ENCODE measurements at regions not wholly inside any gene's neighbourhood (a gene's known extent, or its start where the extent isn't known, plus 50 kb on each side); places are given as distances from the start of the nearest gene placed in this dataset.
"Not testable (repeated sequence)": the region's sequence is repeated elsewhere in the genome, so short reads cannot be mapped to it uniquely, and the experiment has no call there.

- no peak for DNase-seq
These were observed 250.9 kb downstream of the SIPA1L2 start for GRCh38 chr1:232379063-232379434.

GRCh38 chr1:232378266-232379062 is 251.5 kb downstream of the SIPA1L2 start:
- DNase-seq, result no peak

GRCh38 chr1:232377494-232377770 is 252.5 kb downstream of the SIPA1L2 start:
- DNase-seq, result no peak

GRCh38 chr1:232376632-232377493 is 253.1 kb downstream of the SIPA1L2 start:
- no peak for DNase-seq

GRCh38 chr1:232372841-232373440 is 257.0 kb downstream of the SIPA1L2 start:
- no peak for DNase-seq

GRCh38 chr1:232372431-232372830 is 257.5 kb downstream of the SIPA1L2 start:
- DNase-seq, result no peak

GRCh38 chr1:232369451-232370296 is 260.3 kb downstream of the SIPA1L2 start:
- no peak for DNase-seq

GRCh38 chr1:232368821-232369321 is 261.1 kb downstream of the SIPA1L2 start:
- DNase-seq, result no peak

GRCh38 chr1:232367293-232367692 is 262.6 kb downstream of the SIPA1L2 start:
- no peak for DNase-seq

GRCh38 chr1:232364654-232365382 is 265.1 kb downstream of the SIPA1L2 start:
- no peak for DNase-seq

- DNase-seq, result no peak
These were observed 266.9 kb downstream of the SIPA1L2 start for GRCh38 chr1:232363008-232363407.

GRCh38 chr1:232357416-232357815 is 272.5 kb downstream of the SIPA1L2 start:
- DNase-seq, result no peak

- DNase-seq, result no peak
These were observed 274.5 kb downstream of the SIPA1L2 start for GRCh38 chr1:232355162-232356006.

GRCh38 chr1:232353001-232353400 is 276.9 kb downstream of the SIPA1L2 start:
- DNase-seq, result no peak

GRCh38 chr1:232352366-232352765 is 277.6 kb downstream of the SIPA1L2 start:
- no peak for DNase-seq

GRCh38 chr1:232351335-232351734 is 278.6 kb downstream of the SIPA1L2 start:
- no peak for DNase-seq

- no peak for DNase-seq
These were observed 283.1 kb downstream of the SIPA1L2 start for GRCh38 chr1:232346844-232347243.

GRCh38 chr1:232344791-232345399 is 285.0 kb downstream of the SIPA1L2 start:
- no peak for DNase-seq

GRCh38 chr1:232344186-232344585 is 285.7 kb downstream of the SIPA1L2 start:
- DNase-seq, result not testable (repeated sequence)

- no peak for DNase-seq
These were observed 289.5 kb downstream of the SIPA1L2 start for GRCh38 chr1:232340446-232340845.

GRCh38 chr1:232339073-232339472 is 290.9 kb downstream of the SIPA1L2 start:
- no peak for DNase-seq

Data from AML-193 (cell line).